LNCAP (cell line): ENCODE measurements at regions not wholly inside any gene's neighbourhood (a gene's known extent, or its start where the extent isn't known, plus 50 kb on each side); places are given as distances from the start of the nearest gene placed in this dataset.

Experiments
- TF ChIP-seq, protein P1 (sequence below): fragments of 450-650 bp; IDR thresholded peaks from 2 replicates; pipeline ENCODE4 v1.5.1; 2017; ENCODE audit warnings: mild to moderate bottlenecking

DNA sequence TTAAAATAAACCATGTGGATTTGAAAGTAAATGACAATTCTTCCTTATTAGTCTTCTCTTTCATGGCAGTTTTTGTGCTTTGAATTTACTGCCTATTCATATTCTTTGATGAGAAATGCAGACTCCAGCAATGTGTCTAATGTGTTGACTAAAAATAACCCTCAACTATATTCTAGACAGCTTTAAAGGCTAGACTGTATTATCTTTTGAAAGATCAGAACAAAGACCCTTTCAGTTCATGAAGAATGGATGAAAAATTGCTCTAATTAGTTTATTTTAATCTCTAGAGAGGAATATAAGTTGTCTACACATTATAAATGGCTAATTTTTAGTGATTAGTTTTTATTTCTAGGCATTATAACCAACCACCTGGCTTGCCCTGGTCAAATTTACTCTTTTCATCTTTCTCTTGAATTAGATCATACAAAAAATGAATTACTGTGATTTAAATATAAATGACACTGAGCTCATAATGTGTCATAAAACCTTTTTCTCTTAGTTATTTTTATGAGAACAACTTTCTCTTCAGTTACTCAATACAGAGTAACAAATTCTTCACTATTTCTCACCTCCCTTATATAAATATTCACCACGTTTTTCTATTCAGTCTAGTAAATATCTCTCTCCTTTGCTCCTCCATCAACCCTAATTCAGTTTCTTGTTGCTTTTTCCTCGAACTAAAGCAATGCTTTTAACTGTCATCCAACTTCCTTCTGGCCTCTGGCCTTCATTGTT is 428.5 kb upstream of the TMPRSS15 start:
- TF ChIP-seq, protein P1, sequence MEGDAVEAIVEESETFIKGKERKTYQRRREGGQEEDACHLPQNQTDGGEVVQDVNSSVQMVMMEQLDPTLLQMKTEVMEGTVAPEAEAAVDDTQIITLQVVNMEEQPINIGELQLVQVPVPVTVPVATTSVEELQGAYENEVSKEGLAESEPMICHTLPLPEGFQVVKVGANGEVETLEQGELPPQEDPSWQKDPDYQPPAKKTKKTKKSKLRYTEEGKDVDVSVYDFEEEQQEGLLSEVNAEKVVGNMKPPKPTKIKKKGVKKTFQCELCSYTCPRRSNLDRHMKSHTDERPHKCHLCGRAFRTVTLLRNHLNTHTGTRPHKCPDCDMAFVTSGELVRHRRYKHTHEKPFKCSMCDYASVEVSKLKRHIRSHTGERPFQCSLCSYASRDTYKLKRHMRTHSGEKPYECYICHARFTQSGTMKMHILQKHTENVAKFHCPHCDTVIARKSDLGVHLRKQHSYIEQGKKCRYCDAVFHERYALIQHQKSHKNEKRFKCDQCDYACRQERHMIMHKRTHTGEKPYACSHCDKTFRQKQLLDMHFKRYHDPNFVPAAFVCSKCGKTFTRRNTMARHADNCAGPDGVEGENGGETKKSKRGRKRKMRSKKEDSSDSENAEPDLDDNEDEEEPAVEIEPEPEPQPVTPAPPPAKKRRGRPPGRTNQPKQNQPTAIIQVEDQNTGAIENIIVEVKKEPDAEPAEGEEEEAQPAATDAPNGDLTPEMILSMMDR = no peak

DNA sequence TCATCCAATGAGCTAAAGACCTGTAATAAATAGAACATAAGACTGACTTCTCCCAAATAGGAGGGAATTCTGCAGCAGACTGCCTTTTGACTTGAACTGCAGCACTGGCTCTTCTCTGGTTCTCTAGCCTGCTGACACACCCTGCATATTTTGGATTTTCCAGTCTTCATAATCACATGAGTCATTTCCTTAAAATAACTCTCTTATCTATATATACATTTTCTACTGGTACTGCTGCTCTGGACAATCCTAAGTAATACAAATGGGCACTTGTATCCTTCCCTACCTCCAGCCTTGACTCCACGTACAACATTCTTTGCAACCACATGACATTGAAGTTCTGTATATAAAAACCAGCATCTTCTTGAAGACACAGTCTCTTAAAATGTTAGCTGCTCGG is 429.4 kb upstream of the TMPRSS15 start:
- TF ChIP-seq, protein P1 = no peak

DNA sequence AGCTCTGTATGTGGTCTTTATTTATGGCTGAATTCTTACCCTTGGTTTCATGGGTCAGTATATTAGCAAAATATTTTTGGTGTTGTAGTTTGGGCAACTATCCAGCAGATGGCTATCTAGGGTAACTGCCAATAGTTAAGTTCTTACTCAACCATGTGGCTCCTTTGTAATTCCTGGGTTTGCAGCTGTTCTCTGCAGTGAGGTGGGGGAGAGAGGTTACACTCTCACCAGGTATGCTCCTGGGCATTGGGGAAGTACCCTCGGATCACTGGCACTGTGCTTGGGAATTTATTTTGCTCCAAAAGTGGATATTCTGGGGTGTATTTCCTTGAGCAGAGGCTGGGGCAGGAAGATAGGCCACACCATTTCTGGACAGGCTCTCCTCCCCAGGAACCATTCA is 436.7 kb upstream of the TMPRSS15 start:
- TF ChIP-seq, protein P1 = peak; percentile 23; the same call in 1 of the 2 replicates

DNA sequence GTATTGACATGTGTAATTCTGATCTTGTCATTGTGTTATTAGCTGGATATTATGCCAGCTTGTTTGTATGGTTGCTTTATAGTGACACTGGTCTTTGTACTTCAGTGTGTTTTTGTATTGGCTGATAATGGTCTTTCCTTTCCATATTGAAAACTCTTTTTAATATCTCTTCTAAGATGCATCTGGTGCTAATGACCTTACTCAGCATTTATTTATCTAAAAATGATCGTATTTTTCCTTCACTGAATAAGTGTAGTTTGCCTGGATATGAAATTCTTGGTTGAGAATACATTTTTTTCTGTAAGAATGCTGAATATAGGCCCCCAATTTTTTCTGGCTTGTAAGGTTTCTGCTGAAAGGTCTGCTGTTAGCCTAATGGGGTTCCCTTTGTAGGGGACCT is 465.5 kb upstream of the TMPRSS15 start:
- TF ChIP-seq, protein P1 = no peak

DNA sequence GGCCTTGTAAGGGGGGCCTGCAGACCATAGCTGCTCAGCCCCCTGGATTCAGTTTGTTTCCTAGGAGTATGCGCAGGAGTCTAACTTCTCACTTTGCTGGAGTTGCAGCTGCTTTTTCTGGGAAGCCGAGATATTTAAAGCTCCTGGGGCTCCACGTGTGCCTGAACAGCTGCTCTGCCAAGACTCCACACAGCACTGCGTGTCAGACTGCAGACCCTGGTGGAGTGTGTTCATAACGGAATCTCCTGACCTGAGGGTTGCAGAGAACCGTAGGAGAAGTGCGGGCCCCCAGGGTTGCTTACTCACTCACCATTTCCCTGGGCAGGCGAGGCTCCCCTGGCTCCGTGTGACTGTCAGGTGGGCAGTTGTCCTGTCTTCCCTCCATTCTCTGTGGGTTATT is 474.3 kb upstream of the TMPRSS15 start:
- TF ChIP-seq, protein P1 = no peak

DNA sequence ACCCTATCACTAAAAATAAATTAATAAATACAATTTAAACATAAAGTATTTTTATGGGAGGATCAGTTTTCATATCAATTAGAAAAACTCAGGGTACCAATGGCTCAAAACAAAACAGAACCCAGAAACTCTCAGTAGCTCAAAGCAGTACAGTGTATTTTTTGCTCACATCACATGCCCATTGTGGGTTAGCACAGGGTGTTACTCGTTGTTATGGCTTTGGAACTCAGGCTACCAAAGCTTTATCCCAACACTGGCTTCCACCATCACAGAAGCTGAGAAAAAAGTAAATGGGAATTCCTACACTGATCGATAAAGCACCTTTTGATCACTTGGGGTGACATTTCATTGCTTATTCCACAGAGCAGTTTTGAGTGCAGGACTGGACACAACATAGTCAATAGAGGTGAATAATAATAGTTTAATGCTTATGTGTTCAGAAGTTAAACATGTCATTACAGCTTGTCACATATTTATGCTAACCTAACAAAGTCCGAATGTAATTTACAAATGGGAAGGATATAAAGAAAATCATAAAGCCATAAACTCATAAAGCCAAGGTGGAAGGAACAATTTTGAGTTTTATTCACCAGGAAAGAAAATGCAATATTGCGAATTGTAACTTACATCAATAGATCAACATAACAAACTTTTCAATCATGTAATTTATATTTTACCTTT is 484.5 kb upstream of the TMPRSS15 start:
- TF ChIP-seq, protein P1 = no peak

DNA sequence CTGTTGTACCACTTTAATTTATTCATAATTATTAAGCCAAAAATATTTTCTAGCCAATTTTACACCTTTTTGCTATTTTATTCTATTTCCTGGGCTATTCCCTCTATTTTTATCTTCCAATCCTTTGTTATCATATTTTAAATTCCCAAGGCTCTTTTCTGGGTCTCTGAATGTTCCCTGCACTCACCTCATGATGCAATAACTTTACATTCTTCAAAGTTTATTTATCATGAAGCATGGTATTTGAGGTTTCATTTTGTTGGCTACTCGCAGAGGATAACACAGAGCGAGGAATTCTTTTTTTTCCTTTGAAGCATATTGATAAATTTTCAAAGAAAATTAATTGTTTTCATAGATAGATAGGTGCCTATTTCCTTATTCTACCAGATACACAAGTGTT is 489.8 kb upstream of the TMPRSS15 start:
- TF ChIP-seq, protein P1 = no peak
